Uterus (tissue), 2 donors: ENCODE measurements at regions not wholly inside any gene's neighbourhood (a gene's known extent, or its start where the extent isn't known, plus 50 kb on each side); places are given as distances from the start of the nearest gene placed in this dataset.

ENCODE experiments used
- POLR2A ChIP-seq, 2 donors: fragments of 450-650 bp; IDR thresholded peaks; one replicate each; pipeline ENCODE4 v1.6.1; 2016; ENCODE audit warnings: antibody characterized with exemption in 2 of 2, mild to moderate bottlenecking in 1 of 2, moderate library complexity in 1 of 2
- TF ChIP-seq, protein P1 (sequence below), 4 experiments: fragments of 200-600 bp in 2 of 4; fragments of 450-650 bp in 2 of 4; sonication (generic) in 2 of 4; IDR thresholded peaks; one replicate each; pipeline ENCODE4 v1.5.1; 2016 to 2019; ENCODE audit warnings: antibody characterized with exemption in 4 of 4, mild to moderate bottlenecking in 2 of 4, moderate library complexity in 1 of 4

DNA sequence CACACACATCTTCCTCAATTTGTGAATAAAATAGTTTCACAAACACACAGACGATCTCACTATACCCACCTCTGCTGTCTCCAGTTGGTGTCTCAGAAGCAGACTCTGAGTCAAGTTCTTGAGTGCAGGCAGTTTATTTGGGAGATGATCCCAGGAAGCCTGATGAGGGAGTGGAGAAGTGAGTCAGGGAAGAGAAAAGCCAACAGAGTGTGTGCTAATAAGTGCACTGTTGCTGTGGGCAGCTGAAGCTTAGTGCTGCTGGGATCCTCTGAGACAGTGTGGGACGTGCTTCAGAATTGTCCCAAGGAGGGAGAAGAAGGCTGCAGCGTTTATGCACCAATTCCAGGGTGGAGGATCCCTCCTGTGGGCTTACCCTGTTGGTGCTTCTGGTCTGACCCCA is 423.2 kb upstream of the C16orf82 start:
- TF ChIP-seq, protein P1, sequence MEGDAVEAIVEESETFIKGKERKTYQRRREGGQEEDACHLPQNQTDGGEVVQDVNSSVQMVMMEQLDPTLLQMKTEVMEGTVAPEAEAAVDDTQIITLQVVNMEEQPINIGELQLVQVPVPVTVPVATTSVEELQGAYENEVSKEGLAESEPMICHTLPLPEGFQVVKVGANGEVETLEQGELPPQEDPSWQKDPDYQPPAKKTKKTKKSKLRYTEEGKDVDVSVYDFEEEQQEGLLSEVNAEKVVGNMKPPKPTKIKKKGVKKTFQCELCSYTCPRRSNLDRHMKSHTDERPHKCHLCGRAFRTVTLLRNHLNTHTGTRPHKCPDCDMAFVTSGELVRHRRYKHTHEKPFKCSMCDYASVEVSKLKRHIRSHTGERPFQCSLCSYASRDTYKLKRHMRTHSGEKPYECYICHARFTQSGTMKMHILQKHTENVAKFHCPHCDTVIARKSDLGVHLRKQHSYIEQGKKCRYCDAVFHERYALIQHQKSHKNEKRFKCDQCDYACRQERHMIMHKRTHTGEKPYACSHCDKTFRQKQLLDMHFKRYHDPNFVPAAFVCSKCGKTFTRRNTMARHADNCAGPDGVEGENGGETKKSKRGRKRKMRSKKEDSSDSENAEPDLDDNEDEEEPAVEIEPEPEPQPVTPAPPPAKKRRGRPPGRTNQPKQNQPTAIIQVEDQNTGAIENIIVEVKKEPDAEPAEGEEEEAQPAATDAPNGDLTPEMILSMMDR (IDR thresholded peaks at IDR 0.05), result no peak
- no peak for TF ChIP-seq POLR2A (IDR thresholded peaks at IDR 0.05)
